ENCODE measurements at regions not wholly inside any gene's neighbourhood (a gene's known extent, or its start where the extent isn't known, plus 50 kb on each side); places are given as distances from the start of the nearest gene placed in this dataset.
"Not testable (repeated sequence)": the region's sequence is repeated elsewhere in the genome, so short reads cannot be mapped to it uniquely, and the experiment has no call there.

DNA sequence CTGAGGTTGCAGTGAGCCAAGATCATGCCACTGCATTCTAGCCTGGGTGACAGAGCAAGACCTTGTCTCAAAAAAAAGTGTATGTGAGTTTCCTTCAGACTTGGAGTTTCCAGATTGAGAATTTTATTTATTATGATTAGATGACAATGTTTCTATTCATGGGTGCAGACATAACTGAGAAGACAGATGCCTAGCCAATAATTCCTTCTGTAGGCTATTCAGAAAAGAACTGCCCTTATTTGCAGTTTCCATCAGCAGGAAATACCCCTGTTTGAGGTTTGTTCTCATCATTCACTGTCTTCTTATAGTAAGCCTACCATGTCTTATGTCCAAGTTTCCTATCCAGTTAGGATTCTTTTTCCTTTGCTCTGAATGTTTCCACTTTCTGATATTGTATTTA lies 269.0 kb downstream of the KTN1 start:
- no peak for DNase-seq

DNA sequence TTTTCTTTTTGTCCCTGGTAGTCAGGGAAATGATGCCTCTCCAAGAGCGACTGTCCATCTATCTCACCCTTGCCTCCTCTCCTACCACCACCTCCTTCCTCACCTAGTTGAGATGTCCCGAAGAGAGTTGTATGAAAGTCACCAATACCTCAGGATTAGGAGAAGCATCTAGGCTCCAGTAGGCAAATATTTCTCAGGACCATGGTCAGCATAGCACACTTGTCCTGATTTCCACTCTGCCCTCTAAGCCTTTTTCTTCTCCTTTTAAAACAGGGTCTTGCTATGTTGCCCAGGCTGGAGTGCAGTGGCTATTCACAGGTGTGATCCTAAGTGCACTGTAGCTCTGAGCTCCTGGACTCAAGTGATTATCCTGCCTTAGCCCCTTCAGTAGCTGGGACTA lies 268.4 kb upstream of the PELI2 start:
- no peak for DNase-seq

DNA sequence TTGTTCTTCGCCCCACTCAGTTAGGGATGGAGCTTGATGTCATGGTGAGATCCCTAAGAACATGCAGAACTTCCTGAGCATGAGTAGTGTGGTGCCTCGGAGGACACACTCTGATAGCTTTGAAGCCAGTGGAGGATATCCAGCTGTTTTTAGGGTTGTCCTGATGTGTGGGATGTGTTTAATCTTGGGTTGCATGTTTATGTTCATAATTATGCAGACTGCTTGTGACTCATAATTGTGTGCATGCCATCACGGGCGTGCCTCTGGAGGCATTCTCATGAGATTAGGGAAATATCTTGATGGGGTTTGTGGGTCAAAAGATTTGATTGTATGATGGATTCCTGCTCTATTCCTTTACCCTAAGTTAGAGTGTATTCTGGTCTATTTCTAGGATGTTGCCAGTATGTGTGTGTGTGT lies 267.4 kb upstream of the PELI2 start:
- DNase-seq, result no peak

GRCh38 chr14:55851301-55851700 lies 266.9 kb upstream of the PELI2 start:
- DNase-seq, result no peak

GRCh38 chr14:55851961-55852360 lies 266.2 kb upstream of the PELI2 start:
- DNase-seq, result no peak

DNA sequence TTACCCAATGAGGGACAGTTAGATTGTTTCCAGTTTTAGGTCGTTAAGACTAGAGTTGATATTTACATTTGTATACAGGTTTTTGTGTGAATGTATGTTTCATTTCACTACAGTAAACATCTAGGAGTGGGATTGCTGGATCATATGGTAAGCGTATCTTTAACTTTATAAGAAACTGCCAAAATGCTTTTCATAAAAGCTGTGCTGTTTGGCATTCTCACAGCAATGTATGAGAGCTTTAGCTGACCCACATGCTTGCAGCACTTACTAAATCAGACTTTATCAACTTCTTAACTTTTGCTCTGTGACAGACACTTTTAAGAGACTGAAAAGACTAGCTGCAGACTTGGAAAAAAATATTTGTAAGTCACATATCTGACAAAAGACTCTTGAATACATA lies 262.5 kb upstream of the PELI2 start:
- DNase-seq, result no peak

GRCh38 chr14:55858604-55859003 lies 259.6 kb upstream of the PELI2 start:
- no peak for DNase-seq

DNA sequence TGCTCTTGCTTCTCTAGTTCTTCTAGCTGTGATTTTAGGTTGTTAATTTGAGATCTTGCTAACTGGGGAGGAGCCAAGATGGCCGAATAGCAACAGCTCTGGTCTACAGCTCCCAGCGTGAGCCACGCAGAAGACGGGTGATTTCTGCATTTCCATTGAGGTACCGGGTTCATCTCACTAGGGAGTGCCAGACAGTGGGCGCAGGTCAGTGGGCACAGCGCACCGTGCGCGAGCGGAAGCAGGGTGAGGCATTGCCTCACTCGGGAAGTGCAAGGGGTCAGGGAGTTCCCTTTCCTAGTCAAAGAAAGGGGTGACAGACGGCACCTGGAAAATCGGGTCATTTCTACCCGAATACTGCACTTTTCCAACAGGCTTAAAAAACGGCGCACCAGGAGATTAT lies 256.6 kb upstream of the PELI2 start:
- not testable (repeated sequence) for DNase-seq

DNA sequence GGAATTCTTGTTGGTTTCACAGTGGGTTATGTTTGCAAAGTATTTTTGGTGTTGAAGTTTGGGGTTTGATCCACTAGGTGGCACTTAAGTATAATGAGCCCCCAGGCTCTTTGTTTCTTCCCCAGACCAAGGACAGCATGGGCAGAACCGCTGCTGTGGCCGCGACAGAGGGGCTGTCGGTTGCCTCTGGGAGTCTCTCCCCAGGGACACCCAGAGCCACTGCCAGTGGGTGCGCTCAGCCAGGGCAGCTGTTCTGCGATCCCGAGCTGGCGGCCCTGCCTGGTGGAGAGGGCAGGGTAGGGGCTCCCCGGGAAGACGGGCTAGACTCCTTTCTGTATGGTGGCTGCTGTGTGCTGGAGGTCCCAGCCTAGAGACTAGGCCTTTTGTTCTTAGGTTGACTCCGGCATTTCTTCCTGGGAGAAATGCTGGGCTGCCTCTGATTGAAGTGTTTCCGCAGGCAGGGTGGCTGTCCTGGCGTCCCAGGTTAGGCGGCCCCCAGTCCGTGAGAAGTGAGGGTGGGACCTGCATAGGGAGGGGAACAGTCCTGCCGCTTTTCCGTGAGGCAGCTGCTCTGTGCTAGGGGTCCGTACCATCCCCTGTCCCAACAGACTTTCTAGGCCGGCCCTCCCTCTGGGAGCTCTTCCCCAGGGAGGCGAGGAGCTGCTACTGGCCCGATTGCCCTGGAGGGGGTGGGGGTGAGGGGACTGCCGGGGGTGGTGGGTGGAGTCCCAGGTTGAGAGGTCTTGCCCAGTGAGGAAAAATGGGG lies 253.1 kb upstream of the PELI2 start:
- DNase-seq, result no peak

- DNase-seq, result no peak
These were observed 250.9 kb upstream of the PELI2 start for GRCh38 chr14:55867311-55867710.

DNA sequence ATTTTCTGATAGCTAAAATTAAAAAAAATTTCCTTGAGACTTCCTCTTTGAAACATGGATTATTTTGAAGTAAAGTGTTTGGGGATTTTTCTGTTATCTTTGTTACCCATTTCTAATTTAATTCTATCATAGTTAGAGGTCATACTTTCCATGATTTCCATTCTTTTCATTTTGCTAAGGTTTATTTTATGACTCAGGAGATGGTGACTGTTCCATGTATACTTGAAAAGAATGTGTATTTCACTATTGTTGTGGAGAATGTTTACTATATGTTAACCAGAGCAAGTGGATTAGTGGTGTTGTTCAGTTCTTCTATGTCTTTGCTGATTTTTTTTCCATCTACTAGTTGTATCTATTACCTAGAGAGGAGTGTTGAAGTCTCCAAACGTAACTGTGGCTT lies 250.5 kb upstream of the PELI2 start:
- DNase-seq, result no peak

- no peak for DNase-seq
These were observed 248.7 kb upstream of the PELI2 start for GRCh38 chr14:55869397-55870049.

DNA sequence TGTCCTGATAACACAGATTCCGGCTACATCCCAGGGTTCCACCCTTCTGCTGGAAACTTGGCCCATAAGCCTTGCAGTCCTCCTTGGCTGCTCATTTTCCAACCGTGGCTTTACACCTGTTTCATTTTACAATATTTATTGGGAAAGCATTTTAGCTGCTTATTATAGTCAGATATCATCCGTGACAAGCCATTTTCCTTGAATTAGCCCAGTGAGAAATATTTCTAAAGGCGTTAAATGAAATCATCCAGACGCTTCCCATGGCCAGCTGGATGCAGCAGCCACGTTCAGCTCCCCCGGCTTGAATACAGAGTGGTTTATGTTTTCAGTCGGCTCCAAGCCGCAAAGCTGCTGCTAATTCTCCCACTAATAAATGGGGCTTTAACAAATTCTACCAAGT lies 245.0 kb upstream of the PELI2 start:
- no peak for DNase-seq

GRCh38 chr14:55874785-55875184 lies 243.4 kb upstream of the PELI2 start:
- no peak for DNase-seq

DNA sequence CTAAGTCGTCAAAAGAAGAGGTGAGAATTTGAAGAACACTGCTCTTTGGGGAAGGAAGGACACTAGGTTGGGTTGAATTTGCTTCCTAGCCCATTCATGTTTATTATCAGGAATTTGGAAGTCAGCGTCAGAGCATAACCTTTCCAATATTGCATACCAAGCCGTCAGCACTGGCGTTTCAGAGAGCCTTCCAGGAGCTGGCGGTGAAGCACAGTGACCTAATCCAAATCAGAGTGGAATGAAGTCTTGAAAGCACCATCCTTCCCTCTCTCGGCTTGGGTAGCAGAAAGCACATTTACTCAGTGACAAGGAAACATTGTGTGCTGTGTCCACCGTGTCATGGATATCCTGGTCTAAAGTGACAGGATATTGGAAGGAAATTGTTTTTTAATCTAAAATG lies 240.3 kb upstream of the PELI2 start:
- DNase-seq, result no peak

DNA sequence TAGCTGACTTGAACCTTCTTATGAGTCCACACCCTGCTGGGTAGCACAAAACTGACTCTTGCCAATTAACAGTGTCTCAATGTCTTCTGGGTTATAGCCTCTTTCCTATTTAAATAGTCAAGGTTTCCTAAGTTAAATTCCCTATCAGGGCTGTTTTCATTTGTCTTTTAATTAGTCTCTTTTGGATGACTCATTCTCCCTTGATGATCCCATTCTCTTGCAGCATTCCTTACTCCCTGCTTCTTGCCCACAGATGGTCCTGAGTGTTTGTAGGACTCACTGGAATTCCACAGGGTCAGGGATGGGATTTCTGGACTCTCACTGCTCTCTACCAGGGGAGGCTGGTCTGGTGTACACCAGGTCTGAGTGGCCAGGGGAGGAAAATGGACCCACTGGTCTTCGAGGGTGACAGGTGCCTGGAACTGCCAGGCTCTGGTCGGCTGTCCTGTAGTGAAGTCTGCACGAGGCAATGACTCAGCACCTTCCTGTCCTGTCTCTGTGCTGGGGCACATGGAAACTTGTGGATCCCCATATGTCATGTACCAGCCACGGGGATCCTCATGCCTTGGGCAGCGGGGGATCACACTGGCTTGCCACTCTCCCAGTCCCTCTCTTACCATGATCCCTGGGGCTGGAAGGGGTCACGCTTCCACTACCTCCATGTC lies 236.5 kb upstream of the PELI2 start:
- DNase-seq, result no peak

- DNase-seq, result no peak
These were observed 233.4 kb upstream of the PELI2 start for GRCh38 chr14:55884819-55885218.

DNA sequence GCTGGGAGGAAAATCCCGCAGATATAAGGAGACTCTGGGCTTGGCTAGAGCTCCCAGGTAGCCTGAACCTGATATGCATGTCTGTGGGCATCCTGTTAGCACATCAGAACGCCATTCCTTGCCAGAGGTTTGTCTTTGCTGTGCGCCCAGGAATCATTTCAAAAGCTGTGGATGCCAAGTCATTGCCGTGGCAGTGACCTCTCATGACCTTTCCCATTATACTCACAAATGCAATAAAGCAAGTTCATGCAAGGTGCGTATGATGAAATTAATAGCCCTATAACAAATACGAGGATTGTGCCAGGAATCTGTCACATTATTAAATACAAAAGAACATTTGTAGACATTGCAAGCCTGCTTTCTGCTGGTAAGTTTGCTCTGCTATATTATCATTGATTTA lies 229.1 kb upstream of the PELI2 start:
- peak; percentile 74 for DNase-seq

GRCh38 chr14:55891692-55892091 lies 226.5 kb upstream of the PELI2 start:
- no peak for DNase-seq

GRCh38 chr14:55892906-55893305 lies 225.3 kb upstream of the PELI2 start:
- DNase-seq, result no peak

DNA sequence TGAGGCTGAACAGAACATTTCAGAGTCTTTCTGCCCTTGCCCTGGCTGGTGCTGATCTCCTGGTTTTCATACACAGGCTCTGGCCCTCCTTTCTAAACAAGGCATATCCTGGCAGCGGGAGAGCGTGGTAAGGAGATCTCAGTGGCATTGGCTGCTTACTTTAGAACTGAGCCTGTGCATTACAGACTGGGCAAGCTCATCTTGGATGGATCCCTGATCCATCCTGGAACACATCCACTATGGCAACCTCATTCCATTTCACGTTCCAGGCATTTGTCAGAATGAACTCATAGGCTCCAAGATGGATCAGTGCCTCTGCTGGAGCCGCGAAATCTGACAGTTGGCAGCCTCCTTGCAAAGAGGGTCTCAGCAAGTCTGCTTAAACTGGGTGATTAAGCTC lies 224.5 kb upstream of the PELI2 start:
- no peak for DNase-seq

GRCh38 chr14:55897031-55897430 lies 221.2 kb upstream of the PELI2 start:
- no peak for DNase-seq

DNA sequence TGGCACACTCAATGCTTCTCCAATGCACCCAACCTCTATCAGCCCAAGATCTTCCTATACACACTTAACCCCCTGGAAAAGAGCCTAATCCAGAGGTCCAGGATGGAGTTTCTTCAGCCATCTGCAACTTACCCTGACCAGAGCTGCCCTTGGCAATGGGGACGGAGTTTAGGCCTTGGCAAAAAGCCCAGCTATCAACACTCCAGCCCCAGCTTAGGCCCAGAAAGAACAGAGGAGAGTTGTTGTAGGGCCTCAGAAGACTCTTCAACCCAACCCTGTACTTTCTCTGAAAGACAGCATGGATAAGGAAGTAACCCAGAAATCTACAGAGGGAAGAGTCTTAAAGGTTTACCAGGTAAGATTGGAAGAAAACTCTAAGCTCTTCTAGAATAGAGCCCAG lies 219.3 kb upstream of the PELI2 start:
- DNase-seq, result no peak

- no peak for DNase-seq
These were observed 218.7 kb upstream of the PELI2 start for GRCh38 chr14:55899531-55899930.

All from SHP77 treated with DMSO at 0.1 percent for 48 hours (cell line).